ENCODE measurements at regions not wholly inside any gene's neighbourhood (a gene's known extent, or its start where the extent isn't known, plus 50 kb on each side); places are given as distances from the start of the nearest gene placed in this dataset.

DNA sequence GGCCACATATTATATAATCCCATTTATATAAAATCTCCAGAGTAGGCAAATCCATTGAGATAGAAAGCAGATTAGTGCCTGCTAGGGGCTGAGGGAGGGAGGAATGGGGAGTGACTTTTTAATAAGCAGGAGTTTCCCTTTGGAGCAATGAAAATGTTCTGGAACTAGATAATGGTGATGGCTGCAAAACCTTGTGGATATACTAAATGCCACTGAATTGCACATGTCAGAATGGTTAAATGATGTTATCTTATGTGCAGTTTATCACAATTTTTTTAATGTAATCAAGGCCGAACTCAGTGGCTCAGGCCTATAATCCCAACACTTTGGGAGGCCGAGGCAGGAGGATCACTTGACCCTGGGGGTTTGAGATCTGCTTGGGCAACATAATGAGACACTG, 145.5 kb upstream of the AUTS2 start:
- TF ChIP-seq, protein P1, sequence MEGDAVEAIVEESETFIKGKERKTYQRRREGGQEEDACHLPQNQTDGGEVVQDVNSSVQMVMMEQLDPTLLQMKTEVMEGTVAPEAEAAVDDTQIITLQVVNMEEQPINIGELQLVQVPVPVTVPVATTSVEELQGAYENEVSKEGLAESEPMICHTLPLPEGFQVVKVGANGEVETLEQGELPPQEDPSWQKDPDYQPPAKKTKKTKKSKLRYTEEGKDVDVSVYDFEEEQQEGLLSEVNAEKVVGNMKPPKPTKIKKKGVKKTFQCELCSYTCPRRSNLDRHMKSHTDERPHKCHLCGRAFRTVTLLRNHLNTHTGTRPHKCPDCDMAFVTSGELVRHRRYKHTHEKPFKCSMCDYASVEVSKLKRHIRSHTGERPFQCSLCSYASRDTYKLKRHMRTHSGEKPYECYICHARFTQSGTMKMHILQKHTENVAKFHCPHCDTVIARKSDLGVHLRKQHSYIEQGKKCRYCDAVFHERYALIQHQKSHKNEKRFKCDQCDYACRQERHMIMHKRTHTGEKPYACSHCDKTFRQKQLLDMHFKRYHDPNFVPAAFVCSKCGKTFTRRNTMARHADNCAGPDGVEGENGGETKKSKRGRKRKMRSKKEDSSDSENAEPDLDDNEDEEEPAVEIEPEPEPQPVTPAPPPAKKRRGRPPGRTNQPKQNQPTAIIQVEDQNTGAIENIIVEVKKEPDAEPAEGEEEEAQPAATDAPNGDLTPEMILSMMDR (IDR thresholded peaks at IDR 0.05) = no peak
- no peak for TF ChIP-seq EP300 (IDR thresholded peaks at IDR 0.05)
- no peak for TF ChIP-seq POLR2A (IDR thresholded peaks at IDR 0.05)

Data from ovary (tissue), 3 donors.